Muscle of arm (tissue), 1 donor: ENCODE measurements at regions not wholly inside any gene's neighbourhood (a gene's known extent, or its start where the extent isn't known, plus 50 kb on each side); places are given as distances from the start of the nearest gene placed in this dataset.

ENCODE experiments used
- DNase-seq: peaks from one replicate; pipeline ENCODE4 v3.0.0-alpha.2; 2013

DNA sequence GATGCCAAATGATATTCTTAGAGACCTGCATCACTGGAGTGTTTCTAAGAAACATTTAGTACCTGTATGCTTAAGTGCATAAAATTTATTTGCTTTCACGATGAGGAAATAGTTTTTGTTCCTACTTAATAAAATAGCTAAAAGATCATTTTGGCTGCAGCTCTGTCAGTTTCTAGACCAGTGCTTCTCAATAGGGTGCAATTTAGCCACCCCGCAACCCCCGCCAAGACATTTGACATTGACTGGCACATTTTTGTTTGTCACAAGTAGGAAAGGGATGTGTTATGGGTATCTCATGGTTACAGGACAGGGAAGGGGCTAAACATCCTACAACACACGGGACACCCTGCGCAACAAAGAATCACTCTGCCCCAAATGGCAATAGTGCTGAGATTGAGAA is 335.7 kb upstream of the HSF2 start:
- DNase-seq = no peak

GRCh38 chr6:122066200-122066599 is 333.3 kb upstream of the HSF2 start:
- DNase-seq = no peak

GRCh38 chr6:122068291-122068769 is 331.1 kb upstream of the HSF2 start:
- DNase-seq = no peak

- no peak for DNase-seq
Measured at GRCh38 chr6:122069932-122070331, 329.5 kb upstream of the HSF2 start.

DNA sequence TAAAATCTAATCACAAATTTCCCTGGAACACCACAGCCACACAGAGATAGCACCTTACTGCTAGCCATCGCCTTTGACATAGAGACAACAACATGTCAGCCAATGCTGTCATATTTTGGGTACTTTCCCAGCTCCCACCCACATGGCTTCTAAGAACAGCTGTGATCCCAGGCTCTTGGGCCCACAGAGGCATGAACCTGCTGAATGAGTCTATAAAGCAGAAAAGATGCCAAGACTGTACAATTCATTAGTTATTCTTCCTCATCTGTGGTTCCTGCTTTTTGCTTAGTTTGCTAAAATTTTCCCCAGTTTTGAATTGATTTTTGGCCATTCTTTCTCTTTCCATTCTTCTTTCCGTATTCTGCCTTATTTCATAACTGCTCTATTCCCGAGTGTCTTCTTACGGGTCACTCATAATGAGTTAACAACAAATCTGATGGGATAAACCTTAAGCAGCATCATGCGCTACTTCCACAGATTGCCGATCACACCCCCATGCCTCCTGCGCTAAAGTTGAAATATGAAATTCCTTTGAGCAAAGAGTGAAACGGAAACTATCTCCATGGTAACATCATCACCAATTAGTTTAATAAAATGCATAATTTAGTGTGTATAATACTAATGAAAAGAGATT is 327.3 kb upstream of the HSF2 start:
- peak; percentile 91 for DNase-seq

GRCh38 chr6:122075084-122075838 is 324.2 kb upstream of the HSF2 start:
- peak; percentile 56 for DNase-seq

GRCh38 chr6:122075917-122076316 is 323.5 kb upstream of the HSF2 start:
- peak; percentile 72 for DNase-seq

DNA sequence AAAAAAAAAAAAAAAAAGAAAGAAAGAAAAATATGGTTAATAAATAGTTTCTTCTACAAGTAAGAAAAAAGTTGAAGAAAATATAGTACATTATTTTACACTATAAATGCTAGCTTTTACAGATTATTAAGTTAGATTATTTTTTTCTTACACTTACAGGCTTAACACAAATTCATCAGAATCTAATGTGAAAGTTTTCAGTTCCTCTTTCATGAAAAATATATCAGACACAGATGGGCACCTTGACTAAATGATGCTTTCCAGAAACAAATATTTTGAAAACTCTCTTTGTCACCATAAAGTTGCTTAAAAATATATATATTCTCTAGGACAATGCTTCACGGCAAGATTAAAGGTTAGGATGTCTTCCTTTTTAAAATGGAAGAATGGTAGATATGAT is 321.8 kb upstream of the HSF2 start:
- no peak for DNase-seq

DNA sequence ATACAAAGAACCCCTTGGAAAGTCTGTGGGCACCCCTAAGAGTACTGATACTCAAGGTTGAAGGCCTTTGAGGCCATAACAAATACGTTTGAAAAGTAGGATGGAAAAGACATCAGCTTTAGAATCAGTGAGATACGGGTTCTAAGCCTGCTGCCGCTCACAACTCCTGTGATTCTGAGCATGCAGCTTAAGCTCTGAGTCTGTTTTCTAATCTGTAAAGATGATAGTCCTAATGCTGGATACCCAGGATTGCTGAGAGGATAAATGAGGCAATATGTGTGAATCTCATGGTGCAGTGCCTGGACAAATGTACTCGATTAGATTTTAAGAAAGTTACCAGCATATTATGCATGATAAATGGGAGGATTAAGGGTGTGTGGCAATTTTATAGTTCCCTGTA is 321.0 kb upstream of the HSF2 start:
- DNase-seq = no peak

- DNase-seq = peak; percentile 46
Measured at GRCh38 chr6:122079916-122080315, 319.5 kb upstream of the HSF2 start.

DNA sequence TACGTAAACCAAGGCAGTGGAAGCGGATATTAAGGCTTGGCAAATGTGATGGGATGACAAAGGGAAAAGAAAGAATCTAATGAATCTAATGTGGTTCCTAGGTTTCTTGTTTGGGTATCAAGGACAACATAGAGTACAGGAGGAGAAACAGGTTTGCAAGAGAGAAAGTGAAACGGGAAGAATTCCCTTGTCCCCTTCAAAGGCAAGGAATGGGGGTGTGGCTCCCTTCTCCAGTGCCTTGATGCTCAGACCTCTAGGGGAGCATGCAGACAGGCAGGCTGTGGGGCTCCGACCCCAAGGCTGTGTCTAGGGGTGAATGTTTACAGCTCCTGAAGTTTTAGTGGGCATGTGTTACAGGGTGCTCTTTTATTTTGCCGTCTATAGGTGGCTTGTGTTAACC is 317.5 kb upstream of the HSF2 start:
- DNase-seq = no peak

DNA sequence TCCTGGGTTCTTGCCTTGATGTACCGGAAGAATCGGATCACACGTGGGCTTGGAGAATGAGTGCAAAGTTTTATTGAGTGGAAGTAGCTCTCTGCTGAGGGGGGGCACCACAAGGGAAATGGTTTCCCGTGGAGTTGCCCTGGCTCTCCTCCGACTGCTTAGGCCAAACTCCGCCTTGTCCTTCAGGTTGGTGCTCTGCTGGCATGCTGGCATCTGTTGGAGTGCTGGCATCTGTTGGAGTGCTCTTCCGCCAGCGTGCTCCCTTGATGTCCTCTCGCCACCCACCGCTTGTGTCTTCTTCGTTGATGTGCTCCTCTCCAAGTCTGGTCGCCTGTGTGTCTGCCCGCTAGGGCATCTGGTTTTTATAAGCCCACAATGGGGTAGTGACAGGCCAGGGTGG is 317.1 kb upstream of the HSF2 start:
- no peak for DNase-seq

DNA sequence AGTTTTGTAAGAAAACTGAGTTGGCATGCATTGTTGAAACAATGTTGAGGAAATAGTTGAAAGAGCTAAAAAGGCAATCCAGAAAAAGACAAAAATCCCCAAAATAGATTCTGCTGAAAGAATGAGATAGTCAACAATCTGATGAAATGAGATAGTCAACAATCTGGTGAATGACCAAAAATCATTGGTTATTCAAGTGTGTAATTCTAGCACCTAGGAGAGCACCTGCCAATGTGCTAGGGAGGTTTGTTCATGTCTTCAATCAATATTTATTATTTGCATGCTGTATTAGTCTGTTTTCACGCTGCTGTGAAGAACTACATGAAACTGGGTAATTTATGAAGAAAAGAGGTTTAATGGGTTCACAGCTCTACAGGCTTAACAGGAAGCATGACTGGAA is 307.1 kb upstream of the HSF2 start:
- no peak for DNase-seq

DNA sequence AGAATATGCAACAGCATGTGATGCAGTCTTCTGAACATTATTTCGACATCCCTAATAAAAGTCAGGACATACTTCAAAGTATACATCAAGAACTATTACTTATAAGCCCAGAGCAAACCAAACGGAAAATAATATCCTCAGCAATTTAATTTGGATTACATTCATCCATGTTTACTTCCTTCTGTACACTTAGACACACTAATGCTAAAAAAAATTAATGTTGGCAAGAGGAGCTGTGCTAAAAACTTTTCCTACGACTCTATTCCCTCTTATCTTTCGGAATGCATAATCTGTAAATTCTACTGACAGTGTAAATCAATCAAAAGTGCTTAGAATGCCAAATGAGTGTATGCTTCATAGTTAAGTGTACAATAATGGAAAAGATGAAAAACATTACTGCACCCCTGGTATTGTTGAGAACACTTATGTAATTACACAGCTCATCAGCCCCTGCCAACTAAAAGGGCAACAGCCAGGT is 301.2 kb upstream of the HSF2 start:
- no peak for DNase-seq

DNA sequence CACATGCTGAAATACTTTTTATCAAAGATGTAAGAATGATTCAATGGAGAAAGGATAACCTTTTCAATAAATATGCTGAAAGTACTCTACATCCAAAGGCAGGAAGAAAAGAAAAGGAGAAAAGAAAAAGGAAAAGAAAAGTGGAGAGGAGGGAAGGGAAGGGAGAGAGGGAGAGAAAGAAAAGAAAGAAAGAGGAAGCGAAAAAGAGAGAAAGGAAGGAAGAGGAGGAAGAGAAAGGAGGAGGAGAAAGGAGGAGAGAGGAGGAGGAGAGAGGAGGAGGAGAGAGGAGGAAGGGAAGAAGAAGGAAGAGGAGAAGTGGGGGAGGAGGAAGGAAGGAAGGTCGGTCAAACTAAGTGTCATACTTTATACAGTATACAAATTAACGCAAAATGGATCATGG is 297.4 kb upstream of the HSF2 start:
- DNase-seq = no peak

DNA sequence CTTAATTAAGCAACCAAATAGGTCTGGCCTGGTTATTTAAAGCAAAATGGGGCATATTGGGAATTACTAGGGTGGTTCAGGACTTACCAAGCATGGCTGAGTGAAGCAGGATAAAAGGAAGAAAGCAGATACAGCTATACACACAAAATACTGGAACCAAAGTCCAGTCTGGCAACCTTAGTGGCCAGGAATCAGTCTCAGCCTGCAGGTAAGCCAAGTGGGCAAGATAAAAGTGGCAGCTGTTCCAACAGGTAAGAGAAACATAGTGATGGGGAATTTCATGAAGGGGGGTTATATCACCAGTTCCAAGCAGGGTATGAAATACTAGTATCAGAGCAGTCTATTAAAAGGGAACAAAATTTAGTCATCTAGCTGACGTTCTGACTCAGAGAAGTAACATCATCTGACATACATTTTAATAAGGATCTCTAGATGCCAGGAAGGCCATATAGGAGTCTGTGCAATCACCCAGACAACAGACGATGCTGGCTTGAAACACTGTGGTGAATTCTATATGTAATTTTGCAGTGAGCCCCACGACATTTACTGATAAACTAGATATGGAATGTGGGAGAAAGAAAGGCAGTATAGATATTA is 292.1 kb upstream of the HSF2 start:
- DNase-seq = no peak

DNA sequence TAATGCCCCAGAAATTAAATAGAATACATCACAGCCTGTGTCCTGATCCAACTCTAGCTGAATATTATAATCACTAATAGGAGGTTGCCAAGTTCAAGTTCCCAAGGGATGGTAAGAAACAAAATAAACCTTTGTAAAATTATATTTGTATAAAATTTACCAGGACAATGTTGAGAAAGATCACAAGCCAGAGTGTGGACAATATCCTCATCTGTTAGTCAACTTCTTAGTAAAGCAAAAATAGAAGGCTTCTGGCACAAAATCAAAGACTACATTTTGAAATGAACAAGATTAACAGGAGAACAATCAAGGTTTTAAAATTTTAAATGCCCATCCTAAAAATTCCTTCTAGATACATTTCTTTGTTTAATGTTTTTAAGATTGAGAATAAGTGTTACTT is 290.4 kb upstream of the HSF2 start:
- no peak for DNase-seq

GRCh38 chr6:122114717-122115116 is 284.7 kb upstream of the HSF2 start:
- no peak for DNase-seq

GRCh38 chr6:122116119-122116834 is 283.2 kb upstream of the HSF2 start:
- DNase-seq = no peak

DNA sequence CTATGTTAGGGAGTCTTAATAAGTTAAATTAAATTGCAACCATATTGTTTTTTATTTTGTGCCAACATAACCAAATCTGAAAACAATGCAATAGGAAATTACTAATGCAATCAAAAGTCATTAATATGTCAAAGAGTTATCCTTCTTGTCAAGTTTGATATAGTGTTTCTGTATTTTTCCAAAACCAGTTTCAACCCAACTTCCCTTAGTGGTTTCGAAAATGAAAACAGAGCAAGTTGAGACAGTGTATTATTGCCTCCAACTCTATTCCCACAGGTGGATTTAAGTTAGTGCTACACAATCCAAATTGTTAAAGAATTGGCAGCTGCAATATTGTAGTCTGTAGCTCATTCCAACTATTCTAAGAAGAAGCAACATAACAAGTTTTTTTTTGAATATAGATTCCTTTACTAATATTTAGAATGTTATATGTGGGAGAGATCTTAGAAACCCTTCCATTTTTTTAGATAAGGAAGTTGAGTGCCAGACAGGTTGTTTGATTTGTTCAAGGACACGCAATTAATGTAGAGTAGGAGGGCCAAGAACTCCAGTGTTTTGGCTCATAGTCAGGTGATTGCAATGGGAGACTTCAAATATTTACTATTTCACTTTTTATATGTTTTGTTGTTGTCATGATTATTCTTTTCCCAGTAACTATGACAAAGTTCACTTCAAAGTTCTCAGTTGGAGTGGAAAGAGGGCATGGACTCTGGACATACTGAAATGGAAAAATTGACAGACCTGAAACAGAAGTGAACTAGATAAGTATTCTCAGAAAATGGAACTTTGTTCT is 282.4 kb upstream of the HSF2 start:
- DNase-seq = peak; percentile 87

- DNase-seq = no peak
Measured at GRCh38 chr6:122118945-122119506, 280.4 kb upstream of the HSF2 start.
